ENCODE measurements at regions not wholly inside any gene's neighbourhood (a gene's known extent, or its start where the extent isn't known, plus 50 kb on each side); places are given as distances from the start of the nearest gene placed in this dataset.

DNA sequence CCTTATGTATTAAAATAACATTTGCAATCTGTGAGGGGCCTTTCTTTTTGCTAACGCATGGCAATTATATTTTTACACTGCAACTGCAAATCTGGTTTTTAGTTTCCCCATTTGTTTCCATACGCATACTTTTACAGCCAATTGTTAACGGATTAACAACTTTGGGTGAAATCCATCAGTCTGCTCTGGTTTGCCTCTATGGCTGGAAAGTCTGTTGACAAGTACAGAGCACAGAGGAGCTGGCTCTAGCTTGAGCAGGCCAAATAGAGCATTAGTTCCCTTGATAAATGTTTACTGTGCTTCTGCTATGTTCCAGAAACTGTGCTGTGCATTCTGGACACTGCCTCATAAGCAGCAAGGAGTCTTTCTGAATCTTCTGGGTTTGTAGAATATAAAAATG, 400.4 kb upstream of the KIF2A start:
- no peak for DNase-seq (ENCODE audit: low spot score)

GRCh38 chr5:61906820-61907219, 399.2 kb upstream of the KIF2A start:
- DNase-seq (ENCODE audit: low spot score): no peak

DNA sequence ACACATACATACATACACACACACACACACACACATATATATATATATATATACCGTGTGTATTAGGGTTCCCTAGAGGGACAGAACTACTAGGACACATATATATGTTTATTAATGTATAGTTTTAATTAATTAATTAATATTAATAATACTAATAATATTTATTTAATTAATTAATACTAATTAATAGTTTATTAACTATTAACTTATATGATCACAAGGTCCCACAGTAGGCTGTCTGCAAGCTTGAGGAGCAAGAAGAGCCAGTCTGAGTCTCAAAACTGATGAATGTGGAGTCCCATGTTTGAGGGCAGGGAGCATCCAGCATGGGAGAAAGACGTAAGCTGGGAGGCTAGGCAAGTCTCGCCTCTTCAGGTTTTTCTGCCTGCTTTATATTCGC, 398.0 kb upstream of the KIF2A start:
- DNase-seq (ENCODE audit: low spot score): no peak

GRCh38 chr5:61910771-61911170, 395.2 kb upstream of the KIF2A start:
- no peak for DNase-seq (ENCODE audit: low spot score)

GRCh38 chr5:61912559-61912958, 393.4 kb upstream of the KIF2A start:
- DNase-seq (ENCODE audit: low spot score): no peak

GRCh38 chr5:61915646-61916045, 390.4 kb upstream of the KIF2A start:
- DNase-seq (ENCODE audit: low spot score): no peak

DNA sequence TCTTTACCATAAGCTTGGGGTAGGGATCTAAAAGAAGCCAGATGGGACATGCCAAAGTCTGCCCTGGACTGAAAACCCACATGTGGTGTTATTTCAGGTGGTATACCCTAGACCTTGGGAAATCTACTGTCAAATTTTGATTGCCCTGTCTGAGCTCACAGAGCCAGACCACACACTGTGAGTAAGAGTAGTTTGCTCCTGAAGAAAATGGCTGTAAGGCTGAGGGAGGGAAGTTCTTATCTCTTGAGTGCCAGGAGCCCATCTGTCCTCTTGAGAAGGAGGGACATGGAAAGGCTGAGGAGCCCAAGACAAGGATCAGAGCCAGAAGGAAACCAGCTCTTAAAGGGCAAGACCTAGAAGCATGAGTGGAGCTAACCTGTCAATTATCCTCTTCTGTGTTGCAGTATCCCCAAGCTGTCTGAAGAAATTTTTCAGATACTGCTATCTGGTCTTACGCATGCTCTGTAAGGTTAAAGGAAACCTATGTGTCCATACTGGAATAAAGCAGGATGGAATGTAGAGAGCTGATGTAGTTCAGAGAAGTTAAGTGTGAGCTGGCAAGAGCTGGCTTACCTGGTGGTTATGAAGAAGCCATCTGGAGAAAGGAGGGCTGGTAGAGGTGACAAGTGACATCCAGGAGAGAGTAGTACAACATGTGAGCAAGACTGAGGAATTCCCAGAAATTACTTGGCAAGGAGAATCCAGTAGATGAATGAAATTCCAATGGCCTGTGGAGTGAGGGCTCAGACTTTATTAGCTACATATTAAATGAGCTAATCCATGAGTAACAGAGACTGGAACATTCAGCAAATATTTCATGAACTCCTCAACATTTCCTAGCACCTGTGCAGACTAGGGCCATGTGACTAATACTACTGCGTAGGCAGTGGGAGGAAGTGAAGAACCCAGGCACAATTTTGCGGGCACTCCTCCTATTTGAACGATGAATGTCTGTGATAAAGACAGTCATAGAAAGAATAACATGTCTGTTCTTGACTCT, 389.1 kb upstream of the KIF2A start:
- DNase-seq (ENCODE audit: low spot score): no peak

DNA sequence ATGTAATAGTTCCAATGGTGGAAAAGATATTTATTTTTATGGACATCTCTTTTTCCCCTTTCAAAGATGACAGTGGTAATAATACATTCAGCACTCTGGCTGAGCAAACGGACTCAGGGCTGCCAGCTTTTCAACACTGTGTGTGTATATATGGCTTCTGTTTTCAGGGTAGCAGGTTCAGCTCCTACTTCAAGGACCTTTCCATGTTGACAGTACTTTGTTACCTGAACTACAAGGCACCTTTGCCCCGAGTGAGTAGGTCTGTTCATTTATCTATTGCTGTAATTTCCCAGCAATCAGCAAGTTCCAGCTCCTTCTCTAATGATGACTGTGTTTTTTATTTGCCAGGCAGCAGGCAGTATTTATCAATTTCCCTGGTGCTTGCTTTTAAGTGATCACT, 387.4 kb upstream of the KIF2A start:
- DNase-seq (ENCODE audit: low spot score): no peak

DNA sequence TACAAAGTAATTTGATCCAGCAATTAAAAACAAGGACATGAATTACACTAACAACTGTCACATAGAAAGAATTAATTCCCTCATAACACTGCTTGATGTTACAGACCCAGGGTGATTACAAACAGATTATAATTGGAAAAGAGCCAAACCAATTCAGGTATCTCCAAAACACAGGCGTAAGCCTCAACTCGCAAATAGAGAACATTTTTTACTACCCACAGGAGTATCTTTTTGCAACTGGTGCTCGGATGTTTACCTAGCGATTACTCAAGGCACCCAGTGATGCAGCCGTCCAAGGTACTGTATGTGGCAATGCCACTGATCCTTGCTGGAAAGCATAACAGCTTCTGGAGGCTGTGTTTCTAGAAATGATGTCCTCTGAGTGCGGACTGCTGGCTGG, 386.1 kb upstream of the KIF2A start:
- no peak for DNase-seq (ENCODE audit: low spot score)

DNA sequence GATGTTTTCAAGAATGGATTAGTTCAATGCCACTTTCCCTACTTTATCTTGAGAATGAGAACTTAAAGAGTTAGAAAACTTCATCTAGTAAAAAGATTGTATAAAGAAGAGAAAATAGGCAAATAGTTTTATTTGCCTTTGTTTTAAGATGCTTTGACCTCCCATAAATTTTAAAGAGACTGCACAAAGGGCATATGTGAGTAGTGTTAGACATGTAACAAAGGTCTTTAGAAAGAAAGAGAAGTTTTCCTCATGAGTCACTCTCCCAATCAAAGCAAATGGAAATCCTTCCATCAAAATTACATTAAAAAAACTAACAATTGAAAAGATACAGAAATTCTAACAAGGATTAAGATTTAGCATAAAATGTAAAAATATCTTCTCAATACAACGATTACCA, 381.8 kb upstream of the KIF2A start:
- DNase-seq (ENCODE audit: low spot score): no peak

GRCh38 chr5:61926911-61927310, 379.1 kb upstream of the KIF2A start:
- DNase-seq (ENCODE audit: low spot score): no peak

GRCh38 chr5:61931236-61931635, 374.8 kb upstream of the KIF2A start:
- DNase-seq (ENCODE audit: low spot score): no peak

GRCh38 chr5:61933787-61934626, 372.0 kb upstream of the KIF2A start:
- DNase-seq (ENCODE audit: low spot score): peak; percentile 69

DNA sequence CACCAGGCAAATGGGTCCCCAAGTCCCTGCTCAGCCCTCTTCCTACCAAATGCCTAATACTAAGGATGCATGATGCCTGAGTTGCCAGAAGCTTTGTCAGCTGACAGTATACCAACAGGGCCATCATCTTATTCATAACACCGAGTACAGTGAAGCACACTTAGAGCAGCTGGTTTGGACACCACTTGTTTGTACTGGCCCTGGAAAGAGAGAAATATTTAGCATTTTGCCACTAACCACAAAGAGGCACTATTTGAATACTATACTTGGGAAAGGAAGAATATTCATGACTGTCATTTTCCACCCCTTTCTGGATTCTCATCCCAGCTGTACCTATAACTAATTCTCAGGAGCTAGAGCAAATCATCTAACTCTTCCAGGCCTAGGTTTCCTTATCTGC, 364.4 kb upstream of the KIF2A start:
- no peak for DNase-seq (ENCODE audit: low spot score)

GRCh38 chr5:61942462-61943049, 363.4 kb upstream of the KIF2A start:
- no peak for DNase-seq (ENCODE audit: low spot score)

DNA sequence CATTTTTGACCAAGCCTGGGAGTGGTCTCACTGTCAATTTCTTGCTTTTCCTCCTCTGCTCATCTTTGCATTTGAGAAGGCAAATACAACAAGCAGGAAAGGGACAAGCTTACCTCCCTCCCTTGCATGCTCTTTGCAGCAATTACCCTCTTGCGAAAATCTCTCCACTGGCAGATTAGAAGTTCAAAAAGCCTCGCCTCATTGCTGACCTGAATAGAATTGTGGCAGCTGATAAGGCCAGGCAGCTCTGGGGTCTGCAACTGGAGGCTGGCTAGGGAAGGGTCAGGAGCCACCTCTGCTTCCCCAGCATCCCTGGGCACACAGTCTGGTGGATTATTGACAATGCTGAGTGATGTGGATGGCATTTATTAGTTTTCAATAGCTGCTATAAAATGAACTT, 362.3 kb upstream of the KIF2A start:
- DNase-seq (ENCODE audit: low spot score): peak; percentile 16

DNA sequence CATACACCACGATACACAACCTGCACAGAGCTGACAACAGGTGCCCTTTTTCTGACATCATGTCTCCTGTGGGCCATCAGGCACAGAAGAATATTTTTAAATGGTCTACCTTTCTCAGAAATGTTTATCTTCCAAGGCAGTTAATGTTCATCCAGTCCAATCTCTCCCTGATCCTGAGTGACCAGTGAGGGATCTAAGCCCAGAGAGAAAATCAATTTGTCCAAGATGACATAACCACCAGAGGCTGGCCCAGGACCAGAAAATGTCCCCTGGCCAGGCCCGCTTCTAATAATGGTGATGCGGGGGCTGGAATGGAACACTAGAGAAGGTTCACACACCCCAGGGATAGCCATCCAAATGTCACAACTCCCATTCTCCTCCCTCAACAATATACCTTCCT, 357.9 kb upstream of the KIF2A start:
- DNase-seq (ENCODE audit: low spot score): no peak

DNA sequence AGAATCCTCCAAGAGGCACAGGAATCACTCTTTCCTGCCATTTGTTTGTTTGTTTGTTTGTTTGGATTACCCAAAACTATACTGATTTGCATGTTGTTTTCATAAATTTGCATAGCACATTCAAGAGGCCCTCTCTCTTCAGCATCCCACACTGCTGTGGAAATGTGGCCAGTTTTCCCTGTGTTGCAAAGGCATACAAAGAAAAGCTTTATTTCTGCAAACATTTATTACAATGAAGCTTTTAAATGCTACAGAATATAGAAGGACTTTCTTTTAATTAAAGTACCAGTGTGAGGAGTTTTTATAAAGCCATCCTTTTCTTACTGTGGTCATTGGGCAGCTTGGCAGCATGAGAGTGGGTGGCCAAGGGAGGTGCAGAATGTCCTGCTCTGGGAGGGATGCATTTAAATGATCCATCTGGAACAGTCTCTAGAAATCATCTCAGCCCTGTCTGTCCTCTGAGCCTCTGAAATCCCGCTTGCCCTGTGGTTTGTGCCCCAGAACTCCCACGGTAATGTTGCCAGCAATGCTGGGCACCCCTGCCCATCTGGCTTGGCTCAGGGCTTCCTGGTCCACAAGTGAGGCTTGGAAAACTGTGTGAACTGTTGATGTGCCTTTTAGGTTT, 356.8 kb upstream of the KIF2A start:
- DNase-seq (ENCODE audit: low spot score): no peak

DNA sequence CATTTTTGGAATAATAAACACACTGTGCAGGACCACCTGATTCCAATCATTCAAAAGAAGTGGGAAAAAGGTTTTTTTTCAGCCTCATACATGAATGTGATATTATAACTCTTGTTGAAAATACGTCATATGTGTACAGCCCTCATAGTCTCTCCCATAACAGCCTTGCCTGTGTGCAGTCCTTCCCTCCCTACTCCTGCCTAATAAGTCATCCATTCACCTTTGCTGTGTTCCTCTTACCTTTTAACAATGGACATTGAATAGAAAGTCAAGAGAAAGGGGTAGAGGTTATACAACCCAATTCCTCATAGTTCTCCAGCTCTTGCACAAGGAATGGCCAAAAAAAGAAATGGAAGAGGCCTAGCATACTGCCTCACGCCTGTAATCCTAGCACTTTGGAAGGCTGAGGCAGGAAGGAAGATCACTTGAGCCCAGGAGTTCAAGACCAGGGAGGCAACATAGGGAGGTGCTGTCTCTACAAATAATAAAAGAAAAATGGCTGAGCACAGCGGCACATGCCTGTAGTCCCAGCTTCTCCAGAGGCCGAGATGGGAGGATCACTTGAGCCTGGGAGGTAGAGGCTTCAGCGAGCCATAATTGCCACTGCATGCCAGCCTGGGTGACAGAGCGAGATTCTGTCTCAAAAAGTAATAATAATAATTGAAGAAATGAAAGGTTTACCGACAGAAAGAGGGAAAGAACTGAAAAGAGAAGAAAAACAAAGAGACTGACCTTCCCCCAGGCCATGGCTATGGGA, 356.1 kb upstream of the KIF2A start:
- no peak for DNase-seq (ENCODE audit: low spot score)

GRCh38 chr5:61951295-61951694, 354.7 kb upstream of the KIF2A start:
- no peak for DNase-seq (ENCODE audit: low spot score)

- no peak for DNase-seq (ENCODE audit: low spot score)
Measured at GRCh38 chr5:61953913-61954312, 352.1 kb upstream of the KIF2A start.

Measured in iPS-NIHi11 (cell line).